22Rv1 (cell line): ENCODE measurements at regions not wholly inside any gene's neighbourhood (a gene's known extent, or its start where the extent isn't known, plus 50 kb on each side); places are given as distances from the start of the nearest gene placed in this dataset.

Source experiments
- H3K27ac ChIP-seq: fragments of 450-650 bp; 2 replicates; pipeline ENCODE4 v1.5.1; 2017
- CTCF ChIP-seq: fragments of 450-650 bp; IDR thresholded peaks from 2 replicates; pipeline ENCODE4 v1.5.1; 2017; ENCODE audit warnings: mild to moderate bottlenecking
- ZFX ChIP-seq: fragments of 450-650 bp; IDR thresholded peaks from 2 replicates; pipeline ENCODE4 v1.6.1; 2017; ENCODE audit warnings: antibody characterized with exemption, borderline replicate concordance

- TF ChIP-seq CTCF: no peak
- no peak for TF ChIP-seq ZFX
- H3K27ac ChIP-seq: no peak overlapping the region
These were observed 59.1 kb upstream of the PTGR2 start for GRCh38 chr14:73792481-73792880.

- no peak overlapping the region for H3K27ac ChIP-seq
- no peak for TF ChIP-seq CTCF
- no peak for TF ChIP-seq ZFX
These were observed 61.5 kb upstream of the PTGR2 start for GRCh38 chr14:73789989-73790581.

- TF ChIP-seq CTCF: no peak
- TF ChIP-seq ZFX: no peak
- H3K27ac ChIP-seq: no peak overlapping the region
These were observed 62.7 kb upstream of the PTGR2 start for GRCh38 chr14:73788701-73789551.

- TF ChIP-seq ZFX: no peak
- TF ChIP-seq CTCF: no peak
- no peak overlapping the region for H3K27ac ChIP-seq
These were observed 63.4 kb upstream of the PTGR2 start for GRCh38 chr14:73788317-73788598.

GRCh38 chr14:73787486-73788316 lies 63.9 kb upstream of the PTGR2 start:
- peak overlapping the region; percentile 79 for H3K27ac ChIP-seq
- TF ChIP-seq CTCF: no peak
- TF ChIP-seq ZFX: no peak

GRCh38 chr14:73786636-73787485 lies 64.8 kb upstream of the PTGR2 start:
- peak overlapping the region; percentile 79 for H3K27ac ChIP-seq
- TF ChIP-seq ZFX (no peak), CTCF (no peak)
